CD4-positive, alpha-beta memory T cell (primary cell): ENCODE measurements at regions not wholly inside any gene's neighbourhood (a gene's known extent, or its start where the extent isn't known, plus 50 kb on each side); places are given as distances from the start of the nearest gene placed in this dataset.

Source experiments
- CTCF ChIA-PET: fragments of 350-600 bp; sonication (Branson Sonifier 250); formaldehyde crosslinking; loops from one replicate; lab custom pipeline; 2021; ENCODE audit warnings: inconsistent platforms; ENCODE audit not compliant: partially characterized antibody; lab: Charles Lee
- POLR2A ChIA-PET: fragments of 350-600 bp; sonication (Branson Sonifier 250); formaldehyde crosslinking; loops from one replicate; lab custom pipeline; 2021; ENCODE audit not compliant: partially characterized antibody; lab: Charles Lee
- DNase-seq, 5 donors: peaks; one replicate each; pipeline versions ENCODE4 v3.0.0 to v3.0.0-alpha.2; 2020 to 2022; ENCODE audit warnings: mixed read lengths in 1 of 5
- H3K27ac ChIP-seq: one replicate; pipeline ENCODE4 v1.7.0; 2013; ENCODE audit warnings: low read depth, low read length
- H3K27me3 ChIP-seq: 2 replicates; pipeline ENCODE4 v1.7.0; 2013; ENCODE audit warnings: mild to moderate bottlenecking, low read length, moderate library complexity; ENCODE audit not compliant: insufficient read depth
- H3K36me3 ChIP-seq: 2 replicates; pipeline ENCODE4 v1.7.0; 2013; ENCODE audit warnings: mild to moderate bottlenecking, low read length, moderate library complexity; ENCODE audit not compliant: insufficient read depth
- H3K4me1 ChIP-seq: 2 replicates; pipeline ENCODE4 v1.7.0; 2013; ENCODE audit warnings: mild to moderate bottlenecking, low read length, moderate library complexity; ENCODE audit not compliant: insufficient read depth
- H3K4me3 ChIP-seq, 2 donors: one replicate each; pipeline ENCODE4 v1.7.0; 2013; ENCODE audit warnings: low read length in 2 of 2, mild to moderate bottlenecking in 1 of 2
- H3K9me3 ChIP-seq, 2 donors: one replicate each; pipeline ENCODE4 v1.7.0; 2013; ENCODE audit warnings: low read length in 2 of 2, control low read depth in 1 of 2; ENCODE audit not compliant: control insufficient read depth in 1 of 2
- H3K27ac Mint-ChIP-seq, 7 donors: one replicate each; pipeline ENCODE4 v1.8.0; 2020 to 2021; ENCODE audit warnings: mixed read lengths in 7 of 7, mild to moderate bottlenecking in 6 of 7, inconsistent platforms in 3 of 7, moderate library complexity in 3 of 7
- H3K27me3 Mint-ChIP-seq, 2 donors: one replicate each; pipeline ENCODE4 v1.8.0; 2020 to 2021; ENCODE audit warnings: mixed read lengths in 2 of 2
- H3K36me3 Mint-ChIP-seq, 2 donors: one replicate each; pipeline ENCODE4 v1.8.0; 2020 to 2021; ENCODE audit warnings: mixed read lengths in 2 of 2, inconsistent platforms in 1 of 2, mild to moderate bottlenecking in 1 of 2
- H3K4me1 Mint-ChIP-seq, 4 donors: one replicate each; pipeline ENCODE4 v1.8.0; 2020 to 2021; ENCODE audit warnings: mixed read lengths in 4 of 4, mild to moderate bottlenecking in 1 of 4
- H3K4me3 Mint-ChIP-seq, 8 donors: one replicate each; pipeline ENCODE4 v1.8.0; 2020 to 2021; ENCODE audit warnings: mixed read lengths in 8 of 8, mild to moderate bottlenecking in 7 of 8, moderate library complexity in 6 of 8, inconsistent platforms in 3 of 8
- H3K9me3 Mint-ChIP-seq, 8 donors: one replicate each; pipeline ENCODE4 v1.8.0; 2020 to 2021; ENCODE audit warnings: mixed read lengths in 8 of 8, mild to moderate bottlenecking in 5 of 8, inconsistent platforms in 3 of 8, moderate library complexity in 1 of 8
- intact Hi-C: fragments of 100-400 bp; cut with micrococcal nuclease; formaldehyde crosslinking; loops from one replicate; pipeline ENCODE4 v1.15.1; 2023

GRCh38 chr18:42525905-42526304 is 570.9 kb downstream of the PIK3C3 start:
- H3K4me1 Mint-ChIP-seq, result peaks cover 0 to 1% (median 0%) of the 10 kb centered on the region in 4 donors
- no peaks in the 10 kb centered on the region for H3K27me3 Mint-ChIP-seq
- Histone ChIP-seq H3K27me3 (no peaks in the 10 kb centered on the region), H3K4me3 (no peak overlapping the region), H3K4me1 (no peaks in the 10 kb centered on the region), H3K27ac (no peak overlapping the region), H3K9me3 (no peaks in the 10 kb centered on the region), H3K36me3 (no peaks in the 10 kb centered on the region)
- no peaks in the 10 kb centered on the region for H3K36me3 Mint-ChIP-seq
- intact Hi-C loops, result no loop called here
- POLR2A ChIA-PET, result no interaction called here
- H3K4me3 Mint-ChIP-seq, result no peak overlapping the region
- peaks cover 0 to 10% (median 5%) of the 10 kb centered on the region in 8 donors for H3K9me3 Mint-ChIP-seq
- CTCF ChIA-PET, result no interaction called here
- H3K27ac Mint-ChIP-seq, result no peak overlapping the region
- DNase-seq, result no peak

- ChIA-PET CTCF (no interaction called here), POLR2A (no interaction called here)
- H3K27me3 ChIP-seq, result no peaks in the 10 kb centered on the region
- intact Hi-C loops, result no loop called here
- no peak for DNase-seq
- no peaks in the 10 kb centered on the region for H3K27me3 Mint-ChIP-seq
- H3K4me3 Mint-ChIP-seq, result no peak overlapping the region
- H3K27ac ChIP-seq, result no peak overlapping the region
- no peaks in the 10 kb centered on the region for H3K9me3 ChIP-seq
- H3K4me1 Mint-ChIP-seq, result peaks cover 0 to 1% (median 0%) of the 10 kb centered on the region in 4 donors
- peaks cover 0 to 12% (median 3%) of the 10 kb centered on the region in 8 donors for H3K9me3 Mint-ChIP-seq
- H3K27ac Mint-ChIP-seq, result no peak overlapping the region
- no peaks in the 10 kb centered on the region for H3K36me3 Mint-ChIP-seq
- no peaks in the 10 kb centered on the region for H3K36me3 ChIP-seq
- no peaks in the 10 kb centered on the region for H3K4me1 ChIP-seq
- H3K4me3 ChIP-seq, result no peak overlapping the region
These were observed 572.7 kb downstream of the PIK3C3 start for GRCh38 chr18:42527766-42528165.

- Histone ChIP-seq H3K4me1 (no peaks in the 10 kb centered on the region), H3K27me3 (no peaks in the 10 kb centered on the region), H3K9me3 (no peaks in the 10 kb centered on the region), H3K36me3 (no peaks in the 10 kb centered on the region), H3K4me3 (no peak overlapping the region), H3K27ac (no peak overlapping the region)
- H3K36me3 Mint-ChIP-seq, result no peaks in the 10 kb centered on the region
- no peak for DNase-seq
- POLR2A ChIA-PET, result no interaction called here
- intact Hi-C loops, result no loop called here
- H3K9me3 Mint-ChIP-seq, result peaks cover 0 to 13% (median 4%) of the 10 kb centered on the region in 8 donors
- CTCF ChIA-PET, result no interaction called here
- no peaks in the 10 kb centered on the region for H3K27me3 Mint-ChIP-seq
- no peak overlapping the region for H3K4me3 Mint-ChIP-seq
- peaks cover 0 to 1% (median 0%) of the 10 kb centered on the region in 4 donors for H3K4me1 Mint-ChIP-seq
- no peak overlapping the region for H3K27ac Mint-ChIP-seq
These were observed 575.2 kb downstream of the PIK3C3 start for GRCh38 chr18:42530276-42530675.

- H3K27me3 ChIP-seq, result no peaks in the 10 kb centered on the region
- no peaks in the 10 kb centered on the region for H3K36me3 ChIP-seq
- intact Hi-C loops, result no loop called here
- Mint-ChIP-seq H3K9me3 (peaks cover 0 to 13% (median 4%) of the 10 kb centered on the region in 8 donors), H3K36me3 (no peaks in the 10 kb centered on the region), H3K4me1 (peaks cover 0 to 1% (median 0%) of the 10 kb centered on the region in 4 donors), H3K4me3 (no peak overlapping the region), H3K27me3 (no peaks in the 10 kb centered on the region), H3K27ac (no peak overlapping the region)
- DNase-seq, result no peak
- no peaks in the 10 kb centered on the region for H3K4me1 ChIP-seq
- no peaks in the 10 kb centered on the region for H3K9me3 ChIP-seq
- no peak overlapping the region for H3K27ac ChIP-seq
- ChIA-PET CTCF (no interaction called here), POLR2A (no interaction called here)
- H3K4me3 ChIP-seq, result no peak overlapping the region
These were observed 577.1 kb downstream of the PIK3C3 start for GRCh38 chr18:42532119-42532518.

GRCh38 chr18:42533009-42533575 is 578.1 kb downstream of the PIK3C3 start:
- no peaks in the 10 kb centered on the region for H3K27me3 Mint-ChIP-seq
- H3K4me3 ChIP-seq, result no peak overlapping the region
- no peak for DNase-seq
- intact Hi-C loops, result no loop called here
- H3K4me3 Mint-ChIP-seq, result no peak overlapping the region
- no peak overlapping the region for H3K27ac ChIP-seq
- H3K36me3 ChIP-seq, result no peaks in the 10 kb centered on the region
- H3K9me3 Mint-ChIP-seq, result peaks cover 0 to 13% (median 4%) of the 10 kb centered on the region in 8 donors
- no peak overlapping the region for H3K27ac Mint-ChIP-seq
- CTCF ChIA-PET, result no interaction called here
- POLR2A ChIA-PET, result no interaction called here
- no peaks in the 10 kb centered on the region for H3K4me1 ChIP-seq
- peaks cover 0 to 1% (median 0%) of the 10 kb centered on the region in 4 donors for H3K4me1 Mint-ChIP-seq
- H3K9me3 ChIP-seq, result no peaks in the 10 kb centered on the region
- no peaks in the 10 kb centered on the region for H3K27me3 ChIP-seq
- no peaks in the 10 kb centered on the region for H3K36me3 Mint-ChIP-seq

- Histone ChIP-seq H3K4me3 (no peak overlapping the region), H3K27ac (no peak overlapping the region), H3K9me3 (no peaks in the 10 kb centered on the region), H3K27me3 (no peaks in the 10 kb centered on the region), H3K4me1 (no peaks in the 10 kb centered on the region), H3K36me3 (no peaks in the 10 kb centered on the region)
- no peak for DNase-seq
- Mint-ChIP-seq H3K27me3 (no peaks in the 10 kb centered on the region), H3K36me3 (no peaks in the 10 kb centered on the region), H3K27ac (no peak overlapping the region), H3K4me3 (no peak overlapping the region), H3K4me1 (peaks cover 0 to 1% (median 0%) of the 10 kb centered on the region in 4 donors), H3K9me3 (peaks cover 0 to 13% (median 4%) of the 10 kb centered on the region in 8 donors)
- ChIA-PET POLR2A (no interaction called here), CTCF (no interaction called here)
- intact Hi-C loops, result no loop called here
These were observed 578.6 kb downstream of the PIK3C3 start for GRCh38 chr18:42533616-42534015.

GRCh38 chr18:42534313-42534712 is 579.3 kb downstream of the PIK3C3 start:
- Mint-ChIP-seq H3K9me3 (peaks cover 0 to 13% (median 3%) of the 10 kb centered on the region in 8 donors), H3K27me3 (no peaks in the 10 kb centered on the region), H3K36me3 (no peaks in the 10 kb centered on the region), H3K27ac (no peak overlapping the region), H3K4me1 (peaks cover 0 to 1% (median 0%) of the 10 kb centered on the region in 4 donors), H3K4me3 (no peak overlapping the region)
- intact Hi-C loops, result no loop called here
- H3K27me3 ChIP-seq, result no peaks in the 10 kb centered on the region
- no peaks in the 10 kb centered on the region for H3K4me1 ChIP-seq
- H3K36me3 ChIP-seq, result no peaks in the 10 kb centered on the region
- no peaks in the 10 kb centered on the region for H3K9me3 ChIP-seq
- ChIA-PET POLR2A (no interaction called here), CTCF (no interaction called here)
- DNase-seq, result no peak
- H3K4me3 ChIP-seq, result no peak overlapping the region
- H3K27ac ChIP-seq, result no peak overlapping the region
